HG03571 (cell line): ENCODE measurements at regions not wholly inside any gene's neighbourhood (a gene's known extent, or its start where the extent isn't known, plus 50 kb on each side); places are given as distances from the start of the nearest gene placed in this dataset.

ENCODE experiments used
- ATAC-seq: cut with Tn5 transposase; IDR thresholded peaks from one replicate; pipeline ENCODE4 v1.9.1; 2021; ENCODE audit not compliant: unreplicated experiment

- ATAC-seq, result no peak
Observed at GRCh38 chr14:61891810-61892209, 129.6 kb downstream of the SNAPC1 start.

- no peak for ATAC-seq
Observed at GRCh38 chr14:61893371-61893940, 131.2 kb downstream of the SNAPC1 start.

GRCh38 chr14:61894452-61895077, 132.3 kb downstream of the SNAPC1 start:
- no peak for ATAC-seq

GRCh38 chr14:61897300-61897699, 135.1 kb downstream of the SNAPC1 start:
- no peak for ATAC-seq

GRCh38 chr14:61898568-61898967, 136.3 kb downstream of the SNAPC1 start:
- no peak for ATAC-seq

GRCh38 chr14:61899497-61899896, 137.3 kb downstream of the SNAPC1 start:
- no peak for ATAC-seq

GRCh38 chr14:61904946-61905345, 142.7 kb downstream of the SNAPC1 start:
- no peak for ATAC-seq

GRCh38 chr14:61911574-61911973, 149.4 kb downstream of the SNAPC1 start:
- no peak for ATAC-seq

GRCh38 chr14:61918998-61919397, 156.8 kb downstream of the SNAPC1 start:
- ATAC-seq, result no peak

GRCh38 chr14:61923348-61923747, 161.1 kb downstream of the SNAPC1 start:
- no peak for ATAC-seq

- no peak for ATAC-seq
Observed at GRCh38 chr14:61925043-61925442, 162.8 kb downstream of the SNAPC1 start.

- ATAC-seq, result no peak
Observed at GRCh38 chr14:61925732-61926435, 163.7 kb downstream of the SNAPC1 start.

- no peak for ATAC-seq
Observed at GRCh38 chr14:61927060-61927459, 164.8 kb downstream of the SNAPC1 start.

GRCh38 chr14:61927520-61927919, 165.3 kb downstream of the SNAPC1 start:
- ATAC-seq, result no peak

- ATAC-seq, result no peak
Observed at GRCh38 chr14:61928300-61928699, 166.1 kb downstream of the SNAPC1 start.

GRCh38 chr14:61928701-61929100, 166.5 kb downstream of the SNAPC1 start:
- no peak for ATAC-seq

GRCh38 chr14:61929651-61930050, 167.4 kb downstream of the SNAPC1 start:
- no peak for ATAC-seq

GRCh38 chr14:61930101-61930857, 168.1 kb downstream of the SNAPC1 start:
- ATAC-seq, result no peak

GRCh38 chr14:61932974-61933373, 170.8 kb downstream of the SNAPC1 start:
- no peak for ATAC-seq

- no peak for ATAC-seq
Observed at GRCh38 chr14:61934385-61934784, 172.2 kb downstream of the SNAPC1 start.

GRCh38 chr14:61939776-61940175, 177.6 kb downstream of the SNAPC1 start:
- no peak for ATAC-seq
